ENCODE measurements at regions not wholly inside any gene's neighbourhood (a gene's known extent, or its start where the extent isn't known, plus 50 kb on each side); places are given as distances from the start of the nearest gene placed in this dataset.

DNA sequence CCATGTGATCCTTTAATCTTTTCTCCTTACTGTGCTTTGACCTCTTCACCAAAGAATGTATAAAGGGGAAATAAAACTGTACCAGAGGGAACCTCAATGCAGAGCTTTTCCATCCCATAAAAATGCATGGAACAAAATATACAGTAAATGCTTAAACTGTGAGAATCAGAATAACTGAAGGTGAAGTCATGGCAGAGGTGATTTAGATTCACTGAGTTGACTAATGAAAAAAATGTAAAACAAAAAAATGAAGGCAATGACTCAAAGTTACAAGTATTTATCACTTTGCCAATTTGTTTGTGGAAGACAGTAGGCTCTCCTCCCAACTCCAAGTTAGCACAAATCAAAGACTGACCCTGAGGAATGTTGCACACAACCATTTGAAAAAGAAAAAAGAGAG lies 1331.6 kb upstream of the SORCS1 start:
- Histone ChIP-seq H3K36me3 (no peaks in the 10 kb centered on the region), H3K9me3 (peaks cover 0 to 5% (median 0%) of the 10 kb centered on the region in 8 donors), H3K27ac (no peak overlapping the region), H3K4me3 (no peak overlapping the region), H3K27me3 (replicated peaks in 1 of 7) (no peaks in the 10 kb centered on the region), H3K4me1 (no peaks in the 10 kb centered on the region)
- intact Hi-C loops (cut with DNase I; ENCODE audit: low total_unique reads) = no loop called here
- no peak for TF ChIP-seq POLR2AphosphoS5 (IDR thresholded peaks at IDR 0.05)
- TF ChIP-seq POLR2A (IDR thresholded peaks at IDR 0.05) = no peak
- TF ChIP-seq, protein P1, sequence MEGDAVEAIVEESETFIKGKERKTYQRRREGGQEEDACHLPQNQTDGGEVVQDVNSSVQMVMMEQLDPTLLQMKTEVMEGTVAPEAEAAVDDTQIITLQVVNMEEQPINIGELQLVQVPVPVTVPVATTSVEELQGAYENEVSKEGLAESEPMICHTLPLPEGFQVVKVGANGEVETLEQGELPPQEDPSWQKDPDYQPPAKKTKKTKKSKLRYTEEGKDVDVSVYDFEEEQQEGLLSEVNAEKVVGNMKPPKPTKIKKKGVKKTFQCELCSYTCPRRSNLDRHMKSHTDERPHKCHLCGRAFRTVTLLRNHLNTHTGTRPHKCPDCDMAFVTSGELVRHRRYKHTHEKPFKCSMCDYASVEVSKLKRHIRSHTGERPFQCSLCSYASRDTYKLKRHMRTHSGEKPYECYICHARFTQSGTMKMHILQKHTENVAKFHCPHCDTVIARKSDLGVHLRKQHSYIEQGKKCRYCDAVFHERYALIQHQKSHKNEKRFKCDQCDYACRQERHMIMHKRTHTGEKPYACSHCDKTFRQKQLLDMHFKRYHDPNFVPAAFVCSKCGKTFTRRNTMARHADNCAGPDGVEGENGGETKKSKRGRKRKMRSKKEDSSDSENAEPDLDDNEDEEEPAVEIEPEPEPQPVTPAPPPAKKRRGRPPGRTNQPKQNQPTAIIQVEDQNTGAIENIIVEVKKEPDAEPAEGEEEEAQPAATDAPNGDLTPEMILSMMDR (IDR thresholded peaks at IDR 0.05 in 8 of 11, conservative IDR thresholded peaks at IDR 0.05 in 3 of 11) = no peak
- no peak for DNase-seq

DNA sequence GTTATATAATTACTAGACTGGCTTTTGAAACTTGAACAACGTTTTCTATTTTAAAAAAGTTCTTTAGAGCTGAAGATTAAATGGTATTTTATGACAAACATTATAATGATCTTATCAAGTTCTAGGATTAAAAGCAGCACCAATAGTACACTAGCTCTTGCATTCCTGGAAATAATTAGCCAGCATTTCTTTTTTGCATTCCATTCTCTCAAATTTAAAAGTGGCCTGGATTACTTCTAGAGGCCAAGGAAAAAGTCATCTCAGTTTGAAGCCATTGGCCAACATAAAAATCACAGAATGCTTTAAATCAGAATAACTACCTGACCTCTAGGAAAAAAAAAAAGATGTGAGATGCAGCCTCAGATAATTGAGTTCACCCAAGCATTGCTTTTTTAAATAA lies 1326.4 kb upstream of the SORCS1 start:
- no peak for TF ChIP-seq POLR2AphosphoS5 (IDR thresholded peaks at IDR 0.05)
- TF ChIP-seq, protein P1 (IDR thresholded peaks at IDR 0.05 in 8 of 11, conservative IDR thresholded peaks at IDR 0.05 in 3 of 11) = no peak
- no peak for TF ChIP-seq POLR2A (IDR thresholded peaks at IDR 0.05)
- Histone ChIP-seq H3K4me1 (no peaks in the 10 kb centered on the region), H3K9me3 (peaks cover 0 to 4% (median 0%) of the 10 kb centered on the region in 8 donors), H3K27me3 (replicated peaks in 1 of 7) (no peaks in the 10 kb centered on the region), H3K27ac (no peak overlapping the region), H3K36me3 (no peaks in the 10 kb centered on the region), H3K4me3 (no peak overlapping the region)
- 42 to 62% (median 55%) methylated on average over 1 of the region's 1 CpG for WGBS, 5 donors
- intact Hi-C loops (cut with DNase I; ENCODE audit: low total_unique reads) = no loop called here
- DNase-seq = no peak

DNA sequence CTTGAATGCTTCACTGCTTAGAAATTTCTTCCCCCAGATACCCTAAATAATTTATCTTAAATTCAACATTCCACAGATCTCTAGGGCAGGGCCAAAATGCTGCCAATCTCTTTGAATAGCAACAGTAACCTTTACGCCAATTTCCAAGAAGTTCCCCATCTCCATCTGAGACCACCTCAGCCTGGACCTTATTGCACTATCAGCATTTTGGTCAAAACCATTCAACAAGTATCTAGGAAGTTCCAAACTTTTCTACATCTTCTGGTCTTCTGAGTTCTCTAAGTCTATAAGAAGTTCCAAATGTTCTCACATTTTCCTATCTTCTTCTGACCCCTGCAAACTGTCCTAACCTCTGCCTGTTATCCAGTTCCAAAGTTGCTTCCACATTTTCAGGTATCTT lies 1306.9 kb upstream of the SORCS1 start:
- intact Hi-C loops (cut with DNase I; ENCODE audit: low total_unique reads) = no loop called here
- 88 to 97% (median 95%) methylated on average over 1 of the region's 1 CpG for WGBS, 5 donors

GRCh38 chr10:108469940-108470339 lies 1305.4 kb upstream of the SORCS1 start:
- 47 to 59% (median 53%) methylated on average over 3 of the region's 3 CpGs for WGBS, 5 donors
- intact Hi-C loops (cut with DNase I; ENCODE audit: low total_unique reads) = no loop called here
- TF ChIP-seq POLR2AphosphoS5 (IDR thresholded peaks at IDR 0.05) = no peak
- TF ChIP-seq, protein P1 (IDR thresholded peaks at IDR 0.05 in 8 of 11, conservative IDR thresholded peaks at IDR 0.05 in 3 of 11) = no peak
- no peak overlapping the region for H3K4me3 ChIP-seq
- DNase-seq = no peak
- no peaks in the 10 kb centered on the region for H3K36me3 ChIP-seq
- peaks cover 0 to 18% (median 12%) of the 10 kb centered on the region in 8 donors for H3K9me3 ChIP-seq
- peaks cover 0 to 27% (median 10%) of the 10 kb centered on the region in 7 donors for H3K27me3 ChIP-seq (replicated peaks in 1 of 7)
- H3K27ac ChIP-seq = no peak overlapping the region
- peaks cover 0 to 11% (median 0%) of the 10 kb centered on the region in 6 donors for H3K4me1 ChIP-seq

More for the DNA sequence above, 1306.9 kb upstream of the SORCS1 start:
- no peaks in the 10 kb centered on the region for H3K36me3 ChIP-seq
- peaks cover 0 to 4% (median 0%) of the 10 kb centered on the region in 6 donors for H3K4me1 ChIP-seq
- peaks cover 0 to 12% (median 2%) of the 10 kb centered on the region in 7 donors for H3K27me3 ChIP-seq (replicated peaks in 1 of 7)
- no peak overlapping the region for H3K4me3 ChIP-seq
- H3K27ac ChIP-seq = no peak overlapping the region
- TF ChIP-seq, protein P1 (IDR thresholded peaks at IDR 0.05 in 8 of 11, conservative IDR thresholded peaks at IDR 0.05 in 3 of 11) = no peak
- no peak for TF ChIP-seq POLR2A (IDR thresholded peaks at IDR 0.05)
- no peak for TF ChIP-seq POLR2AphosphoS5 (IDR thresholded peaks at IDR 0.05)
- peaks cover 0 to 18% (median 12%) of the 10 kb centered on the region in 8 donors for H3K9me3 ChIP-seq
- no peak for DNase-seq

Data from spleen (tissue), 11 donors.